ENCODE measurements at regions not wholly inside any gene's neighbourhood (a gene's known extent, or its start where the extent isn't known, plus 50 kb on each side); places are given as distances from the start of the nearest gene placed in this dataset.

GRCh38 chr9:107685901-107686300, 196.3 kb upstream of the KLF4 start:
- Histone ChIP-seq H2BK12ac (ENCODE audit: low read length in 2 of 2) (no peak overlapping the region), H3K4me3 (ENCODE audit: insufficient read depth in 1 of 2, low read depth in 1 of 2, low read length in 2 of 2) (no peak overlapping the region), H3K36me3 (ENCODE audit: control insufficient read depth in 1 of 2, insufficient read depth in 2 of 2, low read depth in 1 of 2, low read length in 2 of 2) (no peaks in the 10 kb centered on the region), H3K14ac (ENCODE audit: low read length in 2 of 2) (no peak overlapping the region), H3K9me3 (ENCODE audit: control insufficient read depth, low read length) (no peaks in the 10 kb centered on the region), H2AFZ (ENCODE audit: low read depth, low read length) (no peak overlapping the region), H3K18ac (ENCODE audit: low read depth in 1 of 2, low read length in 2 of 2) (no peak overlapping the region), H3K4me1 (ENCODE audit: control insufficient read depth, insufficient read depth, low read depth, low read length) (no peaks in the 10 kb centered on the region), H3K27ac (ENCODE audit: low read length, poor library complexity, severe bottlenecking) (no peak overlapping the region), H2BK120ac (ENCODE audit: low read depth, low read length) (no peak overlapping the region), H2AK5ac (ENCODE audit: low read length, severe bottlenecking) (no peak overlapping the region), H3K4ac (ENCODE audit: low read depth in 1 of 2, low read length in 2 of 2) (no peak overlapping the region), H3K9ac (ENCODE audit: low read length) (no peak overlapping the region), H2BK15ac (ENCODE audit: low read depth, poor library complexity, severe bottlenecking) (no peak overlapping the region), H2BK5ac (ENCODE audit: low read depth, low read length, poor library complexity, severe bottlenecking) (no peak overlapping the region), H3K4me2 (ENCODE audit: low read length, poor library complexity, severe bottlenecking) (no peak overlapping the region), H3K79me1 (replicated peaks; ENCODE audit: low read length, poor library complexity, severe bottlenecking) (no peaks in the 10 kb centered on the region), H4K91ac (ENCODE audit: low read length) (no peak overlapping the region), H3K23ac (ENCODE audit: low read length in 2 of 2) (no peak overlapping the region), H3K27me3 (ENCODE audit: control insufficient read depth in 1 of 2, insufficient read depth in 1 of 2, low read length in 2 of 2) (no peaks in the 10 kb centered on the region), H4K8ac (ENCODE audit: low read length) (no peak overlapping the region)
- 71% methylated on average over 2 of the region's 4 CpGs for WGBS
- DNase-seq: no peak

DNA sequence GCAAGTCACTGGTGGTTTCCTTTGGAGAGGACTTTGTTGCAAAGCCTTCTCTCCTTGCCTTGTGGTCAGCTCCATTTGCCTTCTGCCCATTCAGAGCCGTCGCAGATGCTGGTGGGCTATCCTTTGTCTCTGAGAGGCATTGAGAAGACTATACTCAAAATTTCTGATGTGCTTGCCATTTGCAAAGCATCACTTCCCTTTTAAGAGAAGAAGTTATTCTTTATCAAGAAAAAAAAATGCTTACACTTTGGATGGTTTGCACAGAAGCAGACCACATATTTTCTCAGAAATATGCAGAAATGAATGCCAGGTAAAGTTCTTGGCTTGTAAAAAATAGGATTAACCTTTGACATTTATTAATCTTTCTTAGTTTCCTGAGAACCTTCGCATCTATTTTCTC, 195.8 kb upstream of the KLF4 start:
- Histone ChIP-seq H4K8ac (ENCODE audit: low read length) (no peak overlapping the region), H3K18ac (ENCODE audit: low read depth in 1 of 2, low read length in 2 of 2) (no peak overlapping the region), H3K36me3 (ENCODE audit: control insufficient read depth in 1 of 2, insufficient read depth in 2 of 2, low read depth in 1 of 2, low read length in 2 of 2) (no peaks in the 10 kb centered on the region), H3K4ac (ENCODE audit: low read depth in 1 of 2, low read length in 2 of 2) (no peak overlapping the region), H4K91ac (ENCODE audit: low read length) (no peak overlapping the region), H3K14ac (ENCODE audit: low read length in 2 of 2) (no peak overlapping the region), H2AK5ac (ENCODE audit: low read length, severe bottlenecking) (no peak overlapping the region), H3K79me1 (replicated peaks; ENCODE audit: low read length, poor library complexity, severe bottlenecking) (no peaks in the 10 kb centered on the region), H2BK120ac (ENCODE audit: low read depth, low read length) (no peak overlapping the region), H3K4me3 (ENCODE audit: insufficient read depth in 1 of 2, low read depth in 1 of 2, low read length in 2 of 2) (no peak overlapping the region), H3K27me3 (ENCODE audit: control insufficient read depth in 1 of 2, insufficient read depth in 1 of 2, low read length in 2 of 2) (no peaks in the 10 kb centered on the region), H3K23ac (ENCODE audit: low read length in 2 of 2) (no peak overlapping the region), H2BK15ac (ENCODE audit: low read depth, poor library complexity, severe bottlenecking) (no peak overlapping the region), H3K4me2 (ENCODE audit: low read length, poor library complexity, severe bottlenecking) (no peak overlapping the region), H3K27ac (ENCODE audit: low read length, poor library complexity, severe bottlenecking) (no peak overlapping the region), H3K9me3 (ENCODE audit: control insufficient read depth, low read length) (no peaks in the 10 kb centered on the region), H2AFZ (ENCODE audit: low read depth, low read length) (no peak overlapping the region), H3K9ac (ENCODE audit: low read length) (no peak overlapping the region), H2BK12ac (ENCODE audit: low read length in 2 of 2) (no peak overlapping the region), H3K4me1 (ENCODE audit: control insufficient read depth, insufficient read depth, low read depth, low read length) (no peaks in the 10 kb centered on the region), H2BK5ac (ENCODE audit: low read depth, low read length, poor library complexity, severe bottlenecking) (no peak overlapping the region)
- 94% methylated on average over 3 of the region's 3 CpGs for WGBS
- DNase-seq: no peak

DNA sequence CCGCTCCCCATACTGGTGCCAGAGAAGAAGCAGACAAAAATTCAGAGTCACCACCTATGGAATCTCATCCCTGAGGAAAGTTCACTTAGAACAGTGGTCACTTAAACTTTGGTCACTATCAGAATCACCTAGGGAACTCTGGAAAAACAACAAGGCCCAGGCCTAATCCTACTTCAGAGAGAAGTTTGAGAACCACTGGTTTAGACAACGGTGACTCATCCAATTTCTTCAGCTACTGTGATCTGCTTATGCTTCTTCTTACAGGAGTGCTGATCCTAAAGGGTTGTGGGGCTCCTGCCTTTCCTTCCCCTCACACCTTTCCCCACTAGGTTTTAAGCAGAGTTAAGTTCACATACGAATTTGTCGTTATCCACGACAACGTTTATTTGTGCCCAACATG, 194.7 kb upstream of the KLF4 start:
- Histone ChIP-seq H2BK15ac (ENCODE audit: low read depth, poor library complexity, severe bottlenecking) (no peak overlapping the region), H2BK12ac (ENCODE audit: low read length in 2 of 2) (peak overlapping the region in 1 of 2 experiments; percentile 10), H3K4ac (ENCODE audit: low read depth in 1 of 2, low read length in 2 of 2) (peak overlapping the region in 1 of 2 experiments; percentile 14), H3K14ac (ENCODE audit: low read length in 2 of 2) (peak overlapping the region in 1 of 2 experiments; percentile 26), H3K9ac (ENCODE audit: low read length) (peak overlapping the region; percentile 18), H3K23ac (ENCODE audit: low read length in 2 of 2) (no peak overlapping the region), H4K91ac (ENCODE audit: low read length) (no peak overlapping the region), H3K36me3 (ENCODE audit: control insufficient read depth in 1 of 2, insufficient read depth in 2 of 2, low read depth in 1 of 2, low read length in 2 of 2) (no peaks in the 10 kb centered on the region), H3K9me3 (ENCODE audit: control insufficient read depth, low read length) (no peaks in the 10 kb centered on the region), H3K4me3 (ENCODE audit: insufficient read depth in 1 of 2, low read depth in 1 of 2, low read length in 2 of 2) (no peak overlapping the region), H3K27me3 (ENCODE audit: control insufficient read depth in 1 of 2, insufficient read depth in 1 of 2, low read length in 2 of 2) (no peaks in the 10 kb centered on the region), H3K4me2 (ENCODE audit: low read length, poor library complexity, severe bottlenecking) (no peak overlapping the region), H2AFZ (ENCODE audit: low read depth, low read length) (no peak overlapping the region), H2BK5ac (ENCODE audit: low read depth, low read length, poor library complexity, severe bottlenecking) (no peak overlapping the region), H3K18ac (ENCODE audit: low read depth in 1 of 2, low read length in 2 of 2) (no peak overlapping the region), H2AK5ac (ENCODE audit: low read length, severe bottlenecking) (no peak overlapping the region), H3K4me1 (ENCODE audit: control insufficient read depth, insufficient read depth, low read depth, low read length) (no peaks in the 10 kb centered on the region), H3K79me1 (replicated peaks; ENCODE audit: low read length, poor library complexity, severe bottlenecking) (no peaks in the 10 kb centered on the region), H2BK120ac (ENCODE audit: low read depth, low read length) (no peak overlapping the region), H3K27ac (ENCODE audit: low read length, poor library complexity, severe bottlenecking) (no peak overlapping the region), H4K8ac (ENCODE audit: low read length) (no peak overlapping the region)
- peak; percentile 73 for DNase-seq
- WGBS: 84% methylated on average over 6 of the region's 6 CpGs

GRCh38 chr9:107683566-107683965, 194.0 kb upstream of the KLF4 start:
- peak overlapping the region in 1 of 2 experiments; percentile 26 for H3K14ac ChIP-seq (ENCODE audit: low read length in 2 of 2)
- H3K79me1 ChIP-seq (replicated peaks; ENCODE audit: low read length, poor library complexity, severe bottlenecking): no peaks in the 10 kb centered on the region
- H2AFZ ChIP-seq (ENCODE audit: low read depth, low read length): no peak overlapping the region
- H3K27ac ChIP-seq (ENCODE audit: low read length, poor library complexity, severe bottlenecking): no peak overlapping the region
- H3K4ac ChIP-seq (ENCODE audit: low read depth in 1 of 2, low read length in 2 of 2): no peak overlapping the region
- no peak overlapping the region for H2BK5ac ChIP-seq (ENCODE audit: low read depth, low read length, poor library complexity, severe bottlenecking)
- DNase-seq: no peak
- H3K4me1 ChIP-seq (ENCODE audit: control insufficient read depth, insufficient read depth, low read depth, low read length): no peaks in the 10 kb centered on the region
- no peaks in the 10 kb centered on the region for H3K36me3 ChIP-seq (ENCODE audit: control insufficient read depth in 1 of 2, insufficient read depth in 2 of 2, low read depth in 1 of 2, low read length in 2 of 2)
- H3K4me3 ChIP-seq (ENCODE audit: insufficient read depth in 1 of 2, low read depth in 1 of 2, low read length in 2 of 2): no peak overlapping the region
- H3K9me3 ChIP-seq (ENCODE audit: control insufficient read depth, low read length): no peaks in the 10 kb centered on the region
- H2AK5ac ChIP-seq (ENCODE audit: low read length, severe bottlenecking): no peak overlapping the region
- H2BK12ac ChIP-seq (ENCODE audit: low read length in 2 of 2): peak overlapping the region in 1 of 2 experiments; percentile 3
- H3K18ac ChIP-seq (ENCODE audit: low read depth in 1 of 2, low read length in 2 of 2): peak overlapping the region in 1 of 2 experiments; percentile 28
- H4K91ac ChIP-seq (ENCODE audit: low read length): no peak overlapping the region
- no peak overlapping the region for H3K4me2 ChIP-seq (ENCODE audit: low read length, poor library complexity, severe bottlenecking)
- H2BK120ac ChIP-seq (ENCODE audit: low read depth, low read length): no peak overlapping the region
- no peaks in the 10 kb centered on the region for H3K27me3 ChIP-seq (ENCODE audit: control insufficient read depth in 1 of 2, insufficient read depth in 1 of 2, low read length in 2 of 2)
- no peak overlapping the region for H3K9ac ChIP-seq (ENCODE audit: low read length)
- H3K23ac ChIP-seq (ENCODE audit: low read length in 2 of 2): no peak overlapping the region
- no peak overlapping the region for H4K8ac ChIP-seq (ENCODE audit: low read length)
- no peak overlapping the region for H2BK15ac ChIP-seq (ENCODE audit: low read depth, poor library complexity, severe bottlenecking)
